ENCODE measurements at regions not wholly inside any gene's neighbourhood (a gene's known extent, or its start where the extent isn't known, plus 50 kb on each side); places are given as distances from the start of the nearest gene placed in this dataset.

DNA sequence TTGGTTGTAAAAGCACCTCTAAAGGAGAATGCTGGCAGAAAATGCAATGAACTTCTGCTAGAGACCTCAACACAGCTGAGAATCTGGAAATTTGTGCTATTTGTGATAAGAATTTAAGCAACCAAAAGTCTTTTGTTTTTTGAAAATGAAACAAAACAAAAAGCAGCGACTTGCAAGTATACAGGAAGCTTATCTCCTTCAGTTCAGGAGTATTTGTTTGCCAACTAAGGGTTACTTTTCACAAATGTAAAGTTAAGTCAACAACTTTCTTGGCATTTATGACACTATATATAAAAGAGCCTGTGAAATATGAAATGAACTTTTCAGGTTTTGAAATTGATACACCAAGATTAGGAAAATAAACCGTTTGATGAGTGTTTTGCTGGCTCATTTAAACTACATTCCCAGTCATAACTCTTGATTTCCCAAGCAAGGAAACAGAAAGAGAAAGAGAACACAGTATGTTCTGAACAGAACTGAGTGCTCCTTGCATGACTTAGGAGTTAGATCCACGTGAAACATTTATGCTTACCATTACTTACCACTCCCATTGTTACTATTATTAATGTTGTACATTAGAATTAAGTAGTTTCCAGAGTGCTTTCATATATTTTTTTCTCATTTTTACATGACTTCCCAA, 92.3 kb upstream of the COL8A1 start:
- TF ChIP-seq CTCF (conservative IDR thresholded peaks at IDR 0.05; ENCODE audit: low read depth, low read length) (no peak), EZH2 (IDR thresholded peaks at IDR 0.05; ENCODE audit: borderline replicate concordance, low read depth, low read length, poor library complexity, severe bottlenecking) (no peak)
